B cell (primary cell): ENCODE measurements at regions not wholly inside any gene's neighbourhood (a gene's known extent, or its start where the extent isn't known, plus 50 kb on each side); places are given as distances from the start of the nearest gene placed in this dataset.

Source experiments
- ATAC-seq: fragments of 200-7000 bp; cut with Tn5 transposase; one replicate; pipeline ENCODE4 v1.10.0; 2021; ENCODE audit warnings: low read depth, mild to moderate bottlenecking, moderate number of reproducible peaks, moderate library complexity
- CTCF ChIA-PET: fragments of 350-600 bp; sonication (Branson Sonifier 250); formaldehyde crosslinking; loops from one replicate; lab custom pipeline; 2021; ENCODE audit warnings: antibody characterized with exemption, inconsistent platforms; lab: Charles Lee
- POLR2A ChIA-PET: fragments of 350-600 bp; sonication (Branson Sonifier 250); formaldehyde crosslinking; loops from one replicate; lab custom pipeline; 2021; ENCODE audit warnings: antibody characterized with exemption; lab: Charles Lee
- DNase-seq: peaks from one replicate; pipeline ENCODE4 v3.0.0; 2013
- H2AFZ ChIP-seq: 2 replicates; pipeline ENCODE4 v1.6.1; 2012; ENCODE audit warnings: mild to moderate bottlenecking, low read depth, low read length; ENCODE audit not compliant: insufficient read depth, poor library complexity, severe bottlenecking
- H3K27ac ChIP-seq, 2 donors: 1 replicate in 1 of 2; 2 replicates in 1 of 2; pipeline ENCODE4 v1.5.1; 2012 to 2013; ENCODE audit warnings: low read length in 2 of 2, mild to moderate bottlenecking in 2 of 2, moderate library complexity in 1 of 2
- H3K27me3 ChIP-seq, 4 experiments: fragments of 200-600 bp in 1 of 4; sonication (generic) in 1 of 4; replicated peaks in 1 of 4; 1 replicate in 2 of 4; 2 replicates in 2 of 4; pipeline versions ENCODE4 v1.6.1 to v1.7.0; 2013 to 2016; ENCODE audit warnings: low read length in 3 of 4, mild to moderate bottlenecking in 2 of 4, mixed read lengths in 1 of 4, moderate library complexity in 1 of 4; ENCODE audit not compliant: insufficient read depth in 4 of 4, control insufficient read depth in 3 of 4; ENCODE audit errors: control extremely low read depth in 1 of 4
- H3K36me3 ChIP-seq, 2 experiments: replicated peaks in 1 of 2; 1 replicate in 1 of 2; 2 replicates in 1 of 2; pipeline versions ENCODE4 v1.6.1 to v1.7.1; 2013; ENCODE audit warnings: low read length in 1 of 2; ENCODE audit not compliant: insufficient read depth in 2 of 2, control insufficient read depth in 1 of 2; ENCODE audit errors: control extremely low read depth in 1 of 2, extremely low read depth in 1 of 2
- H3K4me1 ChIP-seq, 2 donors: fragments of 200-600 bp in 1 of 2; sonication (generic) in 1 of 2; 1 replicate in 1 of 2; 2 replicates in 1 of 2; pipeline versions ENCODE4 v1.5.1 to v1.6.1; 2013 to 2017; ENCODE audit warnings: low read length in 2 of 2; ENCODE audit not compliant: control insufficient read depth in 2 of 2, insufficient read depth in 2 of 2
- H3K4me2 ChIP-seq: replicated peaks from 2 replicates; pipeline ENCODE3; 2012; ENCODE audit warnings: mild to moderate bottlenecking, low read depth, low read length; ENCODE audit not compliant: poor library complexity, severe bottlenecking
- H3K4me3 ChIP-seq, 5 experiments: fragments of 200-600 bp in 1 of 5; sonication (generic) in 1 of 5; 1 replicate in 3 of 5; 2 replicates in 2 of 5; pipeline versions ENCODE4 v1.5.1 to v1.7.0; 2011 to 2016; ENCODE audit warnings: low read length in 4 of 5, mild to moderate bottlenecking in 4 of 5, low read depth in 2 of 5, control low read depth in 1 of 5, moderate library complexity in 1 of 5; ENCODE audit not compliant: insufficient read depth in 1 of 5; ENCODE audit errors: control extremely low read depth in 1 of 5, extremely low read depth in 1 of 5
- H3K79me2 ChIP-seq: fragments of 200-600 bp; sonication (generic); one replicate; pipeline ENCODE4 v1.6.0; 2016; ENCODE audit warnings: low read length; ENCODE audit not compliant: control insufficient read depth, insufficient read depth
- H3K9ac ChIP-seq: fragments of 200-600 bp; sonication (generic); 2 replicates; pipeline ENCODE4 v1.6.1; 2017; ENCODE audit warnings: mild to moderate bottlenecking, low read length, moderate library complexity
- H3K9me3 ChIP-seq, 3 donors: one replicate each; pipeline versions ENCODE4 v1.6.1 to v1.7.1; 2013; ENCODE audit warnings: low read length in 2 of 3; ENCODE audit not compliant: control insufficient read depth in 2 of 3, insufficient read depth in 1 of 3; ENCODE audit errors: control extremely low read depth in 1 of 3
- H4K20me1 ChIP-seq: 2 replicates; pipeline ENCODE4 v1.6.0; 2012; ENCODE audit warnings: mild to moderate bottlenecking, low read length; ENCODE audit not compliant: insufficient read depth, control insufficient read depth, poor library complexity, severe bottlenecking
- H3K27ac Mint-ChIP-seq: one replicate; pipeline ENCODE4 v1.8.0; 2021; ENCODE audit warnings: mixed read lengths
- H3K27me3 Mint-ChIP-seq: one replicate; pipeline ENCODE4 v1.8.0; 2021; ENCODE audit warnings: mixed read lengths
- H3K4me1 Mint-ChIP-seq: one replicate; pipeline ENCODE4 v1.8.0; 2021; ENCODE audit warnings: mixed read lengths
- H3K4me3 Mint-ChIP-seq: one replicate; pipeline ENCODE4 v1.8.0; 2021; ENCODE audit warnings: mixed read lengths
- H3K9me3 Mint-ChIP-seq: one replicate; pipeline ENCODE4 v1.8.0; 2022; ENCODE audit warnings: mixed read lengths; ENCODE audit not compliant: insufficient read depth
- EZH2 ChIP-seq: IDR thresholded peaks from 2 replicates; pipeline ENCODE4 v1.6.1; 2012; ENCODE audit warnings: borderline replicate concordance, low read depth, mild to moderate bottlenecking, moderate library complexity, low read length; ENCODE audit not compliant: insufficient read depth, poor library complexity, severe bottlenecking
- WGBS: methylation state at CpG from one replicate; pipeline ENCODE4 v1.1.5; 2013; ENCODE audit warnings: missing lambda C conversion rate; ENCODE audit not compliant: insufficient coverage; 5-methylcytosine and 5-hydroxymethylcytosine counted together
- intact Hi-C: fragments of 100-400 bp; cut with micrococcal nuclease; formaldehyde crosslinking; loops from one replicate; pipeline ENCODE4 v1.10.0; 2022
- TF ChIP-seq, protein P1 (sequence below): fragments of 200-600 bp; IDR thresholded peaks from one replicate; pipeline ENCODE4 v1.8.0; 2022; ENCODE audit warnings: antibody characterized with exemption, mild to moderate bottlenecking

DNA sequence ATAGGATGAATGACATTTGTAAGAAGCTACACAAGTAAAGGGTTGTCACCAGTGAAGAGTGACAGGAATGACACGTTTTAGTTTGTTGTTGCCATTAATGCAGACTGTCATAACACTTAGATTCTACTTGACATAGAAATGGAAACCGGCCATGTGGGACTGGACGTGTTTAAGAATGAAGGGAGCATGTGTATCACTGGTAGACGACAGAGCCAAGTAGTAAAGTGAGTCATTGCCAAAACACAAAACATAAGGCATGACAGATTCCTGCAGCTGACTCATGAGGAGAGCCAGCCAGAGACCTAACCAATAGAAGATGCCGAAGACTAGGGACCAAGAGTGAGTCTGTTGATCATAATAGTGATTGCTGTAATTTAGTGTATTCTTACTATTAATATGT, 106.2 kb upstream of the PLAAT1 start:
- Histone ChIP-seq H2AFZ (no peak overlapping the region), H3K27ac (no peak overlapping the region), H3K4me3 (no peak overlapping the region), H3K9ac (no peak overlapping the region), H3K27me3 (peaks cover 0 to 6% (median 0%) of the 10 kb centered on the region in 4 experiments), H4K20me1 (no peaks in the 10 kb centered on the region), H3K4me2 (no peak overlapping the region), H3K4me1 (no peaks in the 10 kb centered on the region), H3K36me3 (no peaks in the 10 kb centered on the region), H3K79me2 (no peaks in the 10 kb centered on the region), H3K9me3 (no peaks in the 10 kb centered on the region)
- Mint-ChIP-seq H3K4me1 (no peaks in the 10 kb centered on the region), H3K9me3 (peaks cover 2% of the 10 kb centered on the region), H3K4me3 (no peak overlapping the region), H3K27ac (no peak overlapping the region), H3K27me3 (peaks cover 14% of the 10 kb centered on the region)
- DNase-seq (no peak), ATAC-seq (no peak)
- 90% methylated on average over 3 of the region's 5 CpGs for WGBS
- CTCF ChIA-PET, result no interaction called here
- intact Hi-C loops, result no loop called here
- TF ChIP-seq, protein P1, sequence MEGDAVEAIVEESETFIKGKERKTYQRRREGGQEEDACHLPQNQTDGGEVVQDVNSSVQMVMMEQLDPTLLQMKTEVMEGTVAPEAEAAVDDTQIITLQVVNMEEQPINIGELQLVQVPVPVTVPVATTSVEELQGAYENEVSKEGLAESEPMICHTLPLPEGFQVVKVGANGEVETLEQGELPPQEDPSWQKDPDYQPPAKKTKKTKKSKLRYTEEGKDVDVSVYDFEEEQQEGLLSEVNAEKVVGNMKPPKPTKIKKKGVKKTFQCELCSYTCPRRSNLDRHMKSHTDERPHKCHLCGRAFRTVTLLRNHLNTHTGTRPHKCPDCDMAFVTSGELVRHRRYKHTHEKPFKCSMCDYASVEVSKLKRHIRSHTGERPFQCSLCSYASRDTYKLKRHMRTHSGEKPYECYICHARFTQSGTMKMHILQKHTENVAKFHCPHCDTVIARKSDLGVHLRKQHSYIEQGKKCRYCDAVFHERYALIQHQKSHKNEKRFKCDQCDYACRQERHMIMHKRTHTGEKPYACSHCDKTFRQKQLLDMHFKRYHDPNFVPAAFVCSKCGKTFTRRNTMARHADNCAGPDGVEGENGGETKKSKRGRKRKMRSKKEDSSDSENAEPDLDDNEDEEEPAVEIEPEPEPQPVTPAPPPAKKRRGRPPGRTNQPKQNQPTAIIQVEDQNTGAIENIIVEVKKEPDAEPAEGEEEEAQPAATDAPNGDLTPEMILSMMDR, result no peak
- TF ChIP-seq EZH2, result no peak
- POLR2A ChIA-PET, result no interaction called here

DNA sequence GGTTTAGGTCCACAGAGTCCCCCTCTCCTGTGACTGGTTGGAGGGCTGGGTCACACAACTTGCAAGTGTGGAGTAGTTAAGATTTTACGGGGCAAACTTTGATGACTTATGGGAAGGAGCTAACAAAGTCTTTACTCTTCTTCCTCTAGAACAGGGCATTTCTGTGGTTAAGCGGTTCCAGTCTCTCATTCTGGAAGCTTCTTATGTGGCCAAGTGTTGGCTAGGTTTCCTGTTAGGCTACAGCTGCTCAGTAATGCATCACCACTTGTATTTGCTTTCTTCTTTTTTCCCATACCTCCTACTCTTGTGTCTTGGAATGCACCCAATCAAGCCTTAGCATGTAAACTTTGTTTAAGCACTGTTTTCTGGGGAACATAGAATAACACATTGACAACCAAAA, 100.6 kb upstream of the PLAAT1 start:
- no peaks in the 10 kb centered on the region for H3K79me2 ChIP-seq
- Mint-ChIP-seq H3K9me3 (peaks cover 2% of the 10 kb centered on the region), H3K4me3 (no peak overlapping the region), H3K27ac (no peak overlapping the region), H3K27me3 (peaks cover 4% of the 10 kb centered on the region), H3K4me1 (no peaks in the 10 kb centered on the region)
- H3K9me3 ChIP-seq, result no peaks in the 10 kb centered on the region
- no peaks in the 10 kb centered on the region for H4K20me1 ChIP-seq
- H3K27me3 ChIP-seq, result peaks cover 0 to 3% (median 0%) of the 10 kb centered on the region in 4 experiments
- ATAC-seq (no peak), DNase-seq (no peak)
- intact Hi-C loops, result no loop called here
- H3K36me3 ChIP-seq, result no peaks in the 10 kb centered on the region
- no peak overlapping the region for H3K4me2 ChIP-seq
- H3K27ac ChIP-seq, result no peak overlapping the region
- CTCF ChIA-PET, result no interaction called here
- TF ChIP-seq, protein P1, result no peak
- no peak for TF ChIP-seq EZH2
- no peaks in the 10 kb centered on the region for H3K4me1 ChIP-seq
- WGBS, result no CpG with 5 or more reads among the region's 2 CpGs
- H3K4me3 ChIP-seq, result no peak overlapping the region
- POLR2A ChIA-PET, result no interaction called here
- H2AFZ ChIP-seq, result no peak overlapping the region
- no peak overlapping the region for H3K9ac ChIP-seq
